ENCODE measurements at regions not wholly inside any gene's neighbourhood (a gene's known extent, or its start where the extent isn't known, plus 50 kb on each side); places are given as distances from the start of the nearest gene placed in this dataset.
"Not testable (repeated sequence)": the region's sequence is repeated elsewhere in the genome, so short reads cannot be mapped to it uniquely, and the experiment has no call there.

DNA sequence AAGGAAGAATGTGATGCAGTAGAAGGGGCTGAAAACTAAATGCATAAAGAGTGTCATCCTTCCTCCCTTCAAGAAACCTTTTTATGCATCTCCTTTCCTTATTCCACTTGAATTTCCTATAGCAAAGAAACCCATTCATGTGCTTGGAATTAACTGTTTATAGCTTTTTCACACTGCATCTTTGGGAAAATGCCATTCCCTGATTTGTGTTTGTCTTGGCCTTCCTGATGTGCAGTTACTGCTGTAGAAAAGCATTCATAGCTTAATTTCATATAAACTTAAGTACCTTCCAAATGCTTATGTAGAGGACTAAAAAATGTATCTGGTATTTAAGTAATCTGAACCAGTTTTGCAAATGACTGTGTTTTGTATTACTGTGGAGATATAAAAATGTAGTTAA is 61.8 kb downstream of the SDR9C7 start:
- no peak for DNase-seq (ENCODE audit: low spot score)

DNA sequence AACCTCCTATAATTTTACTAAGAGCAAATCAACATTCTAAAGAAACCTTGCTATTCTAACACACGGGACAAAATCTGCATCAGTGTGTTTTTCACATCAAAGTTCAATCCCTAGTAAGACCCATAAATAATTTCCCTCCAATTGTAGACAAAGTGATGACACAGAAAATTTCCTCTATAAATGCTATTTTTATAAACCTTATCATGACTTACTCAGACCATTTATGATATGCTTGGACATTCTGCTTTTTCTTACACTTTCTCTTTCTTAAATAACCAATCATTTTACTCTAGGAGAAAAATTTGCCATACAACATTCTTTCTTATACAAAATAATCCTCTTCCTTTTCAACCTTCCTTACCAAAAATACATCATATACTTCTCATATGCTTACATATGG is 67.0 kb downstream of the SDR9C7 start:
- no peak for DNase-seq (ENCODE audit: low spot score)

DNA sequence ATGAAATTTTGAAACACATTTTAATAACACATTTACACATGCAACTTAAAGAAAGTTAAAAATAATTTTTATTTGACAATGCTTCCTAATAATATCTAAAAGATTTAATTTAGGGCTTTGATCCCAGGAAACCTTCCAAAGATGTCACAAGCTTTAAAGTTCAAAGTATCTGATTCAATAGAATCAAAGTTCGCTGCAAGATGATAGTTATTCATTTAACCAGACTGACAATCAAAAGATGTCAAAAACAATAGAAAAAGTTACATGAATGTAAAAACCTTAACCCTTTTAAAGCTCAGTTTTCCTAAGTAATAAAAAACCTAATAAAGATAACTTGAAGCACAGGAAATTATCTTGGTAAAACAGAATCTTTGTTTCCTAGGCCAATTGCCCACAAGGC is 67.7 kb downstream of the SDR9C7 start:
- DNase-seq (ENCODE audit: low spot score): no peak

DNA sequence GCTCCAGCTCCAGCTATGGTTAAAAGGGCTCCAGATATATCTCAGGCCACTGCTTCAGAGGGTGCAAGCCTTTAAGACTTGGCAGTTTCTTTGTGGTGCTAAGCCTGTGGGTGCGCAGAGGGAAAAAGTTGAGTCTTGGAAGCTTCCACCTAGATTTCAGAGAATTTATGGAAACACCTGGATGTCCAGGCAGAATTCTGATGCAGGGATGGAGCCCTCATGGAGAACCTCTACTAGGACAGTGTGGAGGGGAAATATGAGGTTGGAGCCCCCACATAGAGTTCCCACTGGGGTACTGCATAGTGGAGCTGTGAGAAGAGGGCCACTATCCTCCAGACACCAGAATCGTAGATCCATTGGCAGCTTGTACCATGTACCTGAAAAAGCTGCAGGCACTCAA is 69.9 kb downstream of the SDR9C7 start:
- DNase-seq (ENCODE audit: low spot score): no peak

DNA sequence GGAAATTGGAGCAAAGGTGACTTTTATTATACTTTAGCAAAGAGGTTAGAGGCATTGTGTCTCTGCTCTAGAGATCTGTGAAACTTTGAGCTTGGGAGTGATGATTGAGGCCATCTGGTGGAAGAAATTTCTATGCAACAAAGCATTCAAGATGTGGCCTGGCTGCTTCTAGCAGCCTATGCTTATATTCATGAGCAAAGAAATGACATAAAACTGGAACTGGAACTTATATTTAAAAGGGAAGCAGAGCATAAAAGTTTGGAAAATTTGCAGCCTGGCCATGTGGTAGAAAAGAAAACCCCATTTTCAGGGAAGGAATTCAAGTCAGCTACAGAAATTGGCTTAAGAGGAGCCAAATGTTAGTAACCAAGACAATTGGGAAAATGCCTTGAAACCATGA is 70.4 kb downstream of the SDR9C7 start:
- no peak for DNase-seq (ENCODE audit: low spot score)

DNA sequence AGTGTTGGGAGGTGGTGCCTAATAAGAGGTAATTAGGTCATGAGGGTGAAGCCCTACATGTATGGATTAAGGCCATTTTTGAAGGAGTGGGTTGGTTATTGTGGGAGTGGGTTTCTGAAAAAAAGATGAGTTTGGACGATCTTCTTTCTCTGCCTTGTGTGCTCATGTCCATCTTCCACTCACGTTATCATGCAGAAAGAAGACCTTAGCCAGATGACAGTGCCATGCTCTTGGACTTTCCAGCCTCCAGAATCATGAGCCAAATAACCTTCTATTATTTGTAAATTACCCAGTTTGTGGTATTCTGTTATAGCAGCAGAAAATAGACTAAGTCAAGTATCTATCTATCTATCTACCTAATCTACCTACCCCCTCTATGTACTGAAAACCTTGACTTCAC is 71.9 kb downstream of the SDR9C7 start:
- DNase-seq (ENCODE audit: low spot score): no peak

DNA sequence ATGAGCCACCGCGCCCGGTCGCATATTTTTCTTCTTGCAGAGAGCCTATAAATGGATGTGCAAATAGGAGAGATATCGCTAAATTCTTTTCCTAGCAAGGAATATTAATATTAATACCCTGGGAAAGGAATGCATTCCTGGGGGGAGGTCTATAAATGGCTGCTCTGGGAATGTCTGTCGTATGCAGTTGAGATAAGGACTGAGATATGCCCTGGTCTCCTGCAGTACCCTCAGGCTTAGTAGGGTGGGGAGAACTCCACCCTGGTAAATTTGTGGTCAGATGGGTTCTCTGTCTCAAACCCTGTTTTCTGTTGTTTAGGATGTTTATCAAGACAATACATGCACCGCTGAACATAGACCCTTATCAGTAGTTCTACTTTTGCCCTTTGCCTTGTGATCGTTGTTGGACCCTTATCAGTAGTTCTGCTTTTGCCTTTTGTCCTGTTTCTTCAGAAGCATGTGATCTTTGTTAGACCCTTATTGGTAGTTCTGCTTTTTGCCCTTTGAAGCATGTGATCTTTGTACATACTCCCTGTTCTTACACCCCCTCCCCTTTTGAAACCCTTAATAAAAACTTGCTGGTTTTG is 80.7 kb downstream of the SDR9C7 start:
- DNase-seq (ENCODE audit: low spot score): not testable (repeated sequence)

DNA sequence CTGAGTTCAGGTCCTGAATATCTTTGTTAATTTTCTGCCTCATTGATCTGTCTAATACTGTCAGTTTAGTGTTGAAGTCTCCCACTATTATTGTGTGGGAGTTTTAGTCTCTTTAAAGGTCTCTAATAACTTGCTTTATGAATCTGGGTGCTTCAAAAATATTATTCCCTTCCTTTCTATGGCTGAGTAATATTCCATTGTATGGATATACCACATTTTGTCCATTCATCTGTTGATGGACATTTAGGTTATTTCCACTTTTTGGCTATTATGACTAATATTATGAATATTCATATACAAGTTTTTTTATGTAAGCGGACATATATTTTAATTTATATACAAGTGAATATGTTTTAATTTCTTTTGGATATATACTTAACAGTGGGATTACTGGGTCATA is 82.7 kb downstream of the SDR9C7 start:
- DNase-seq (ENCODE audit: low spot score): no peak

DNA sequence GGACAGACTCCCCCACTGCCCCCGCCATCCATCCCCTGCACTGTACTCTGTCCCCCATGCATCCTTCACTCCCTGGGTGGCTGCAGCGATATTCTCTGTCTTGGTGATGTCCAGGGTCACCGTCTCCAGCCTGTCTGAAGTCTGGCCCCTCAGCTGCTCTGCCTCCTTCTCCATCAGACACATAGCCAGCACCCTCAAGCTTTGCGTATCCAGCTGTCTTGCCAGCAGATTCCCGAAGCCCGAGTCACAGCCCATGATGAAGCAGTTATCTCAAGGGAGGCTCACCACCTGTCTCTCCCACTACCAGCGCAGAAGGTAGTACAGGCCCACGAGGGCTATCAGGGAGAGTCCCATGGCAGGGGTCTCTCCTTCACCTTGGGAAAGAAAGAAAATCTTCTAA is 77.8 kb downstream of the HSD17B6 start:
- DNase-seq (ENCODE audit: low spot score): no peak

DNA sequence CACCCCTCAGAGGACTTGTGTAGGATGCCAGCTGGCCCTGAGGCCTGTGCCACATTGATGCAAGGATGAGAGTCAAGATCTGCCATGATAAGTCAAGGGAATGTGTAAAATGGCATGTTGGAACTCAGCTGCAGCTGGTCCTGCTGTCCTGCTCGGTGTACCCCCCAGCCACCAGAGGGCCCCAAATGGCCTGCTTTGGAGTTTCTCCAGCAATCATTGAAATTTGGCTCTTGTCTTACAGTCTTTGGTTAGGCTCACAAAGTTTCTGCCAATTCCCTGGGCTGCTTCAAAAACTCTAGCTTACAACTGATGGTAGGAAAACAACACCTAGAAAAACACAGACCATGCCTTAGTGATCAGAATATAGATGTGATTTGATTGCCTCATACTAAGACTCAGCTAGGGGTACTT is 76.8 kb downstream of the HSD17B6 start:
- DNase-seq (ENCODE audit: low spot score): peak; percentile 56

DNA sequence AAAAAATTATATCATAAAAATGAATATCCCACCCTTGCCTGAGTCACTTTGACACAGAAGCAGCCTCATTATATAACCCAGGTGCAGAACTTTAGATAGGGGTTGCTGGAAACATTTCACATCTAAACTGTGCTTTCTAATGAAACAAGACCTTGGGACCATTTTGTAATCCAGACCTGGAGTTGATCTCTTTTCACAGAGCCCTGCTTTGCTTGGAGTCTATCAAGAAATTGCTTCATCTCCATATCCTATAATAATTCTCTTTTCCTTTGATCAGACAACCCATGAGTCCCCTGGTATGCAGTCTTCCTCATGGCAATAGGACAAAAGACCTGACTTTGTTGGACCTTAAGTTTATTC is 76.3 kb downstream of the HSD17B6 start:
- DNase-seq (ENCODE audit: low spot score): no peak

DNA sequence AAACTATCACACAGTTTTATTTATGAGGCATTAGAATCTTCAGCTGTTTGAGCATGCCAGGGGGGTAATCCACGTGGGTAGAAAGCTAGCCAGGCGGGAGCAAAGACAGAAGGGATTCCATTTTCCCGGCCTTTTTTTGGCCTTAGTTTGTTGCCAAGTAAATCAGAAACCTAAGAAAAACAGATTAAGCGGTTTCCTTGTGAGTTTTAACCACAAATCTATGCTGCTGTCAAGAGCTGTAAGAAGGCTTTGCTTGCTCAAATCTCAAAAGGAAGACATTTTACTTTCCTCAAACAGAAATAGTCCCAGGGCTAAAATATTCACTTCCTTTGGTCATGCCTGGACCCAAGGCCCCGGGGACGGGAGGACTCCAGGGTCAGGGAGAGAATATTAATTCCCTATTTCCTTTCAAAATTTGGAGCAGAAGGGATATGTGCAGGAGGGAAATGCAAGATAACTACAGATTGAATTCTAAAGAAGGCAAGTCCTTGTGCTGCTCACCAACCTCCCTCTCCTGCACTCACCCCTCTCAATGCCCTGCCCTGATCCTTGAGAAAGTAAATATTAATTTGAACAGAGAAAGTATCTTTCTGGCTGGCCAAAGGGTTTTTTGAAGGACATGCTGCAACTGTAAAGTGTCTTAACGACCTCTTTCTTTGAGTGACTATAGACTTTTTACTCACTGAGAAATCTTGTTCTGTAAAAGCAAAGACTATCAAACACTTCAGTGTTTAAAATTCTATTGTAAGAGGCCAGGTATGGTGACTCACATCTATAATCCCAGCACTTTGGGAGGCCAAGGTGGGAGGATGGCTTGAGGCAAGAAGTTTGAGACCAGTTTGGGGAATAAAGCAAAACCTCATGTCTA is 75.7 kb downstream of the HSD17B6 start:
- no peak for DNase-seq (ENCODE audit: low spot score)
